DOHH2 (cell line): ENCODE measurements at regions not wholly inside any gene's neighbourhood (a gene's known extent, or its start where the extent isn't known, plus 50 kb on each side); places are given as distances from the start of the nearest gene placed in this dataset.

ENCODE experiments used
- EZH2phosphoT487 ChIP-seq: fragments of 200-600 bp; sonication (generic); IDR thresholded peaks from 2 replicates; pipeline ENCODE4 v1.6.1; 2017; ENCODE audit warnings: borderline replicate concordance, mild to moderate bottlenecking, antibody characterized with exemption, low read length, moderate library complexity, mixed read lengths
- TF ChIP-seq, protein P1 (sequence below): fragments of 200-600 bp; sonication (generic); IDR thresholded peaks from one replicate; pipeline ENCODE4 v1.5.1; 2014; ENCODE audit warnings: antibody characterized with exemption, mild to moderate bottlenecking, low read depth, low read length; ENCODE audit not compliant: poor library complexity, severe bottlenecking

DNA sequence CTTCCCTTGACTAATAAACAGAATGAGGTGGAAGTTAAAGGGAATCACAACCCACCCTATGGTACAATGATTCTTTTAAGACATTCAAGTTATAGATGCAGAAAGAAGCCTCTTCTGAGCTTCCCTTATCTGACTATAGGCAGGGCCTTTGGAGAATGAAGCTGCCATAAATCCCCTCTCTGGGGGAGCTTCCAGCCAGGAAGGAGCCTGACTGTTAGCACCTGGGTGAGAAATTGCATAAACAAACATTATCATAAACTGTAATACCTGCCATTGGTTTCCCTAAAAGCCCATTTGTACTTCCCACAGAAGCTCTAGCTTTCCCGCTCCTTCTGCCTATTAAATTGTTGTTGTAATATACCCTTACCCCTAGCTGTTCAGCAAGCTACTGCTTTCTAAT is 81.3 kb upstream of the RESF1 start:
- TF ChIP-seq, protein P1, sequence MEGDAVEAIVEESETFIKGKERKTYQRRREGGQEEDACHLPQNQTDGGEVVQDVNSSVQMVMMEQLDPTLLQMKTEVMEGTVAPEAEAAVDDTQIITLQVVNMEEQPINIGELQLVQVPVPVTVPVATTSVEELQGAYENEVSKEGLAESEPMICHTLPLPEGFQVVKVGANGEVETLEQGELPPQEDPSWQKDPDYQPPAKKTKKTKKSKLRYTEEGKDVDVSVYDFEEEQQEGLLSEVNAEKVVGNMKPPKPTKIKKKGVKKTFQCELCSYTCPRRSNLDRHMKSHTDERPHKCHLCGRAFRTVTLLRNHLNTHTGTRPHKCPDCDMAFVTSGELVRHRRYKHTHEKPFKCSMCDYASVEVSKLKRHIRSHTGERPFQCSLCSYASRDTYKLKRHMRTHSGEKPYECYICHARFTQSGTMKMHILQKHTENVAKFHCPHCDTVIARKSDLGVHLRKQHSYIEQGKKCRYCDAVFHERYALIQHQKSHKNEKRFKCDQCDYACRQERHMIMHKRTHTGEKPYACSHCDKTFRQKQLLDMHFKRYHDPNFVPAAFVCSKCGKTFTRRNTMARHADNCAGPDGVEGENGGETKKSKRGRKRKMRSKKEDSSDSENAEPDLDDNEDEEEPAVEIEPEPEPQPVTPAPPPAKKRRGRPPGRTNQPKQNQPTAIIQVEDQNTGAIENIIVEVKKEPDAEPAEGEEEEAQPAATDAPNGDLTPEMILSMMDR, result no peak
- TF ChIP-seq EZH2phosphoT487, result no peak
